ENCODE measurements at regions not wholly inside any gene's neighbourhood (a gene's known extent, or its start where the extent isn't known, plus 50 kb on each side); places are given as distances from the start of the nearest gene placed in this dataset.
A peak's percentile ranks its signal among the peaks of the same experiment; 100 is the strongest.
"Not testable (repeated sequence)": the region's sequence is repeated elsewhere in the genome, so short reads cannot be mapped to it uniquely, and the experiment has no call there.

- no peak for TF ChIP-seq CTCF (IDR thresholded peaks at IDR 0.05; ENCODE audit: low read depth, low read length)
- no peak for DNase-seq (ENCODE audit: low read depth in 2 of 2)
- no peak overlapping the region for H3K4me3 ChIP-seq (replicated peaks in 1 of 2; ENCODE audit: low read depth in 2 of 2, low read length in 2 of 2)
Measured at GRCh38 chr4:91769912-91770311, 533.9 kb upstream of the GRID2 start.

- not testable (repeated sequence) for DNase-seq (ENCODE audit: low read depth in 2 of 2)
- peak overlapping the region in 1 of 2 donors; percentile 35 for H3K4me3 ChIP-seq (replicated peaks in 1 of 2; ENCODE audit: low read depth in 2 of 2, low read length in 2 of 2)
Measured at GRCh38 chr4:91791631-91792030, 512.1 kb upstream of the GRID2 start.

GRCh38 chr4:91795947-91796346 is 507.8 kb upstream of the GRID2 start:
- no peak for DNase-seq (ENCODE audit: low read depth in 2 of 2)

GRCh38 chr4:91812319-91812718 is 491.4 kb upstream of the GRID2 start:
- no peak for DNase-seq (ENCODE audit: low read depth in 2 of 2)
- no peak overlapping the region for H3K4me3 ChIP-seq (replicated peaks in 1 of 2; ENCODE audit: low read depth in 2 of 2, low read length in 2 of 2)
- no peak for TF ChIP-seq CTCF (IDR thresholded peaks at IDR 0.05; ENCODE audit: low read depth, low read length)

More at GRCh38 chr4:91795947-91796346, 507.8 kb upstream of the GRID2 start:
- no peak overlapping the region for H3K4me3 ChIP-seq (replicated peaks in 1 of 2; ENCODE audit: low read depth in 2 of 2, low read length in 2 of 2)
- no peak for TF ChIP-seq CTCF (IDR thresholded peaks at IDR 0.05; ENCODE audit: low read depth, low read length)

- H3K4me3 ChIP-seq (replicated peaks in 1 of 2; ENCODE audit: low read depth in 2 of 2, low read length in 2 of 2): no peak overlapping the region
- no peak for DNase-seq (ENCODE audit: low read depth in 2 of 2)
- no peak for TF ChIP-seq CTCF (IDR thresholded peaks at IDR 0.05; ENCODE audit: low read depth, low read length)
Measured at GRCh38 chr4:91824773-91825172, 479.0 kb upstream of the GRID2 start.

GRCh38 chr4:91826186-91826585 is 477.6 kb upstream of the GRID2 start:
- DNase-seq (ENCODE audit: low read depth in 2 of 2): peak; percentile 21 to 32
- TF ChIP-seq CTCF (IDR thresholded peaks at IDR 0.05; ENCODE audit: low read depth, low read length): no peak
- no peak overlapping the region for H3K4me3 ChIP-seq (replicated peaks in 1 of 2; ENCODE audit: low read depth in 2 of 2, low read length in 2 of 2)

- H3K4me3 ChIP-seq (replicated peaks in 1 of 2; ENCODE audit: low read depth in 2 of 2, low read length in 2 of 2): no peak overlapping the region
- DNase-seq (ENCODE audit: low read depth in 2 of 2): no peak
- no peak for TF ChIP-seq CTCF (IDR thresholded peaks at IDR 0.05; ENCODE audit: low read depth, low read length)
Measured at GRCh38 chr4:91827914-91828313, 475.9 kb upstream of the GRID2 start.
